Bone marrow (tissue), 2 donors: ENCODE measurements at regions not wholly inside any gene's neighbourhood (a gene's known extent, or its start where the extent isn't known, plus 50 kb on each side); places are given as distances from the start of the nearest gene placed in this dataset.

Experiments used
- DNase-seq, 2 donors: peaks; one replicate each; lab custom pipeline; 2025; lab: John Stamatoyannopoulos, UW

- no peak for DNase-seq
Measured at GRCh38 chr21:25424048-25424447, 183.2 kb downstream of the MRPL39 start.

GRCh38 chr21:25422610-25423608 lies 184.4 kb downstream of the MRPL39 start:
- no peak for DNase-seq

GRCh38 chr21:25421321-25422028 lies 185.8 kb downstream of the MRPL39 start:
- DNase-seq = peak in 1 of 2 donors; percentile 69

DNA sequence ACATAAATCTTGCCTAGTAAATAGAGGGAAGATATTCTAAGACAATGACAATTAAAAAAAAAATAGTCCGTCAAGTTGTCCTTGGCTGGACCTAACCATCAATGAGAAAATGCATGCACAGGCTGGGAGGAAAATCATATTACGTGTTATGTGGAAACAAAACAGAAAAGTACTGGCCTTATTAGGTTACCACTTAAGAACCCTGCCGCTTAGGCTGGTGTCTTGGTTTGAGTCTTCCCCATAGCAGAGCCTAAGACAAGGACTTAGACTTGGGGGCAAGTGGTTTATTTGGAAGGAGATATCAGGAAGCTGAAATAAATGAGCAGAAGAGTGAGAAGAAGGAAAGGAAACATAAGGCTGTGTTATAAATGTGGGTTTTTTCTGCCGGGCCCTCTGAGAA lies 186.4 kb downstream of the MRPL39 start:
- DNase-seq = no peak

DNA sequence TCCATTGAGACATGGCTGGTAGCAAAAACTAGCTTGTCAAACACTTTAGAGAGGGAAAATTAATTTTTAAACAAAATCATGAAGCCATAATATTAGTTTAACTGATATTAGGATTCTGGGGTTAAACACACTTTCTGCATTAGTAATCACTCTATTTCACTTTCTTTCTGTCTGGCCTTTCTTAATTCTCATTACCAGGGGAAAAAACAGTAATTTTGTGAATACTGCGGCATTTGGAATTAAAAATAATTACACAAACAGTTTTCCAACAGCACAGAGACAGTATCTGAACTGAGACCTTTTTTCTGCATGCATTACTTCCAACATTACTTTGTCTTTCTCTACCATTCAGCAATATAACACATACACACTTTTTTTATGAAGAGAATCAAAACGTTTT lies 190.6 kb downstream of the MRPL39 start:
- no peak for DNase-seq

GRCh38 chr21:25412100-25412499 lies 195.2 kb downstream of the MRPL39 start:
- no peak for DNase-seq

GRCh38 chr21:25409978-25410377 lies 197.3 kb downstream of the MRPL39 start:
- DNase-seq = peak in 1 of 2 donors; percentile 67

GRCh38 chr21:25408666-25409065 lies 198.6 kb downstream of the MRPL39 start:
- no peak for DNase-seq

- DNase-seq = no peak
Measured at GRCh38 chr21:25406887-25407579, 200.2 kb downstream of the MRPL39 start.

DNA sequence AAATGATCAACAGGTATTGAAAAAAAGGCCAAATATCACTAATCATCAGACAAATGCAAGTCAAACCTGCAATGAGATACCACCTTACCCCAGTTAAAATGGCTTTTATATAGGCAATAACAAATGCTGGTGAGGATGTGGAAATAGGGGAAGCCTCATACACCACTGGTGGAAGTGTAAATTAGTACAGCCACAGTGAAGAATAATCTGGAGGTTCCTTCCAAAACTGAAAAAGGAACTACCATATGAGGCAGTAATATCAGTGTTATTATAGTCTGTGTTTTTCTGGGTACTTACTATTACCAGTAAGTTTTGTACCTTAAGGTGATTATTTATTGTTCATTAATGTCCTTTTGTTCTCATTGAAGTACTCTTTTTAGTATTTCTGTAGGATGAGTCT lies 201.3 kb downstream of the MRPL39 start:
- peak in 1 of 2 donors; percentile 38 for DNase-seq

DNA sequence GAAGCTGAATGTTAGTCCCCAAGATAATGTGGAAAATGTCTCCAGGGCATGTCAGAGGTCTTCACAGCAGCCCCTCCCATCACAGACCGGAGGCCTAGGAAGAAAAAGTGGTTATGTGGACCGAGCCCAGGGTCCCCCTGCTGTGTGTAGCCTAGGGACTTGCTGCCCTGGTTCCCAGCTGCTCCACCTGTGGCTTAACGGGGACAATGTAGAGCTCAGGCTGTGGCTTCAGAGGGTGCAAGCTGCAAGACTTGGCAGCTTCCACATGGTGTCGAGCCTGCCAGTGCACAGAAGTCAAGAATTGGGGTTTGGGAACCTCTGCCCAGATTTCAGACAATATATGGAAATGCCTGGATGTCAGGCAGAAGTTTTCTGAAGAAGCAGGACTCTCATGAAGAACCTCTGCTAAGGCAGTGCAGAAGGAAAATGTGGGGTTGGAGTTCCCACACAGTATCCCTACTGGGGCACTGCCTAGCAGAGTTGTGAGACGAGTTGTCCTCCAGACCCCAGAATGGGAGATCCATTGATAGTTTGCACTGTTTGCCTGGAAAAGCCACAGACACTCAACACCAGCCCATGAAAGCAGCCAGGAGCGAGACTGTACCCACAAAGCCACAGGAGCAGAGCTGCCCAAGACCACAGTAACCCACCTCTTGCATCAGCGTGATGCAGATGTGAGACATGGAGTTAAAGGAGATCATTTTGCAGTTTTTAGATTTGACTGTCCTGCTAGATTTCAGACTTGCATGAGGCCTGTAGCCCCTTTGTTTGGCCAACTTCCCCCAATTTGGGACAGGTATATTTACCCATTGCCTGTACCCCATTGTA lies 204.9 kb downstream of the MRPL39 start:
- DNase-seq = no peak

GRCh38 chr21:25400427-25400826 lies 206.9 kb downstream of the MRPL39 start:
- DNase-seq = no peak

DNA sequence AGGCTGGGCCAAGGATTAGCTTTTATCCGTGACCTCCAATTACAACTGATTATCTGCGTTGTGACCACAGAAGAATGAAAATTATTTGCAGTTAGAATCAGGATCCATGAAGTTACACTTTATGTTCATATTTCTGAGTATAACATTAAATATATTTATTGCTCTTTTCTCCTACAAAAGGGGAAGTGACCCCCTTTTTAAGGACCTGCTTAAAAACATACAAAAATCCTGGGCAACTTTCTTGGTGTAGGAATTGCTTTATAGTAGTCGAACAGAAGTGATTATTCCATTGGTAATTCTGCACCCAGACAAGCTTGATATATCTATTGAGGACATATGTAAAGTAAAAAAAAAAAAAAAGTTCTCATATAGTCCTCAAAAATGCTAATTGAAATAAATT lies 208.7 kb downstream of the MRPL39 start:
- DNase-seq = no peak

DNA sequence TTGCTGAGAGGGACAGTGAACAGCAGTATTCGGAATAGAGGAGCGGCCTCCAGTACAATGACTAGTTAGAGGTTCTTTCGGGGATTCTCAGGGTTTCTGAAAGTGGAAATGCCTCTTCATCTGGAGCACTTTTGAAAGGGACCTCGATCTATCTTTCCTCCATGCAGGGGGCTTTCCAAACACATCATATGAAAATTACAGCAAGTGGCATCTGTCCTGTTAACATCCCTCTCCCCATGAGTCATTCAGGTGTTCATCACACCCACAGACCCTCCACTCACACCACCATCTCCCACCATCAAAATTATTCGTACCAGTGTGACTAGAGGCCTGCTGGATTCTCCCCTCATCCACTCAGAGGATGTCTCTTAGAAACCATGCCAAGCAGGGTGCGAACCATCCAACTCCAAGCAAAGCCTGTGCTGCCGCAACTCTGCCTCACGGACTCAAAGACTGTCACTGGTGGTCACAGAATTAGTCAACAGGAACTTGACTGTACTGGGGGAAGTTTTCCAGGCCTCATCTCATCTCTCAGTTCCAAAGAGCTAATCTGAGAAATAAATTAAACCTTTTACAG lies 211.1 kb downstream of the MRPL39 start:
- DNase-seq = peak in 1 of 2 donors; percentile 8

DNA sequence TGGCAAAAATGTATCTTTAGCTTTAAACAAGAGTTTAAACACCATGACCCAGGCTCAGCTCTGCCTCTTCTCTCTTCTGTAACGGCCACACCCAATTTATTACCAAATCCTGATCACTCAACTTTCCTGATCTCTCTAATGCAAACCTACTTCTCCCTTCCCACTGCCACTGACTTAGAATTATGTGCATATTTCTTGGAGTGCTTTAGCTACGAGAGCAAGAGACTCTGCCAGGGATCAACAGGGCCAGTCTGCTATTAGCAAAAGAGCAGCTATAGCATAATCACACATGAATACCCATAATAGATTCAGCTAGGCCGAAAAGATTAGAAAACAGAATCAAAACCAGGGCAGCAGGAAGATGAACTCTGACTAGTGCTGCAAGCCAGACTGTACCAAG lies 215.5 kb downstream of the MRPL39 start:
- DNase-seq = no peak

DNA sequence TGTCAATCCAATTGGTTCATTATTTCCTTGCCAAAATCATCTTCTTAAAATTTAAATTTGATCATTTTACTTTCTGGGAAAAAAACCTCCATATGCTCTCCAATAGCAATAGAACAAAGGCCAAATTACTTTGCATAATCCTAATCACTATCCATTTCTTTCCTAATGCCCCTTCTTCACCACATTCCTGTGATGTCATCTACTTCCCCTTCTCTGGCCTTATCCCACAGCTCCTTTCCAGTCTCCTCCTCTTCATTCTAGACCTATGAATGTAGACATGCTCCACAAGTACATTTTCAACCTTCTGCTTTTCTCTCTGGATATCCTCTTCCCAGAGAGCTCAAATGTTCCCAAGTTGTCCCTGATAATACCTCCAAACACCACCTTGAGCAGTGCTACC lies 216.6 kb downstream of the MRPL39 start:
- DNase-seq = no peak

GRCh38 chr21:25387665-25388064 lies 219.6 kb downstream of the MRPL39 start:
- DNase-seq = no peak

DNA sequence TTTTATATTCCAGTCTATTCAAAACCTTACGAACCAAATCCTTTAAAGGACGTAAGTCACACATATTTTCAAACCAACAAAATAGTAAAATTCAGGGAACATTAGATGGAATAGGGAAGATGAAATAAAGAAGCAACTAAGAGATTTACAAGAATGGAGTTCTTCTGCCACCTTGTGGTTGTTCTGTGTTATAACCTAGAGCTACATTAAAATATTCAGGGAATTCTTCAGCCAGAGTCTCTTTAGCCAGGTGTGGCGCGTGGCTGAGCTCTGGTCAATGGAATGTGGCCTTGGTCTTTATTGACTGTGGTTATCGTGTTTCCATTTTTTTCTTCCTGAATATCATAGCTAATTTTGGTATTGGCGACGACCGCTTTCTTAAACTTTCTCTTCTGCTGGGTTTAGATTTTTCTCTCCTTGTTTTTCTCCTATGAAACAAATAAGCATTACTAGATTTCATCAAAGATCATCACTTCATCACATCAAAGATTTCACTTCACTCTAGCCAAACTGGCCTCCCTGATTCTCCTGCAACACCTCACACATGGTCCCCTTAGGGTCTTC lies 221.3 kb downstream of the MRPL39 start:
- DNase-seq = peak in 1 of 2 donors; percentile 32

- no peak for DNase-seq
Measured at GRCh38 chr21:25385341-25385740, 221.9 kb downstream of the MRPL39 start.

DNA sequence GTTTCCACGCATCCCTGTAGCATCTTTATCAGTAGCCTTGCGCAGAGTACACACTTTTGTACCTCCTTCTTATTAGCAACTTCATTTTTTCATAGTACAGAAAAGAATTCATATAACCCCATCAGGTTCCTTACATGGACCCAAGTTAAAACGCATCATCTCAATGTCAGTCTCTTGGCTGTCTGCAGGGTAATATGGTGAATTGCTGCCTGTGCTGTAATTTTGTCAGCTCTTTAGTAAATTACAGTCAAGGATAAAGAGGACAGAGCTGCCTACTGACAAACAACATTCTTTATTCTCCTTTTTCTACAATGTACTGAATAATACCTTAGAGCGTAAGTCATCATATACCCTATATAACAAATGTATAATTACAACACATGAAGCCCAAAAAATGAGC lies 222.5 kb downstream of the MRPL39 start:
- DNase-seq = no peak

DNA sequence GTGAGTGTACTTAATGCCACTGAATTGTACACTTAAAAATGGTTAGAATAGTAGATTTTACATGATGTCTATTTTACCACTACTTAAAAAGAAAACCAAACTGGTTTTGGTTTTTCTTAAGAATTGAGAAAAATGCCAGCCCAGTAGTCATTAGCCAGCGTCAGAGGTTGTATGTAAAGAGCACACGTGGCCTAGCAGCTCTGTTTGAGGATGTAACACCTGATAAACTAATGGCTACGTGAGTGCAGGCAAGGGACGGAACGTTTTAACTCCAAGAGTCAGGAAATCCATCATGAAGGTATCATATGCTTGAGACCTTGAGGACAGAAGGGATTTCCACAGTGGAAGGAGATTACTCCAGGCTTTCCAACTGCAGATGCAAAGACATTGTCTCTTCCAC lies 223.7 kb downstream of the MRPL39 start:
- DNase-seq = no peak
